H1 (cell line): ENCODE measurements at regions not wholly inside any gene's neighbourhood (a gene's known extent, or its start where the extent isn't known, plus 50 kb on each side); places are given as distances from the start of the nearest gene placed in this dataset.

ENCODE experiments used
- CTCF ChIA-PET: fragments of 300-600 bp; sonication (Branson Sonifier 250); formaldehyde crosslinking; loops from one replicate; lab custom pipeline; 2021; ENCODE audit not compliant: partially characterized antibody; lab: Charles Lee
- POLR2A ChIA-PET: fragments of 300-600 bp; sonication (Branson Sonifier 250); formaldehyde crosslinking; loops from one replicate; lab custom pipeline; 2021; ENCODE audit warnings: inconsistent platforms; ENCODE audit not compliant: partially characterized antibody; lab: Charles Lee
- DNase-seq, 2 experiments: peaks; one replicate each; pipeline versions ENCODE4 v3.0.0 to v3.0.0-alpha.2; 2010 to 2022; ENCODE audit warnings: low spot score in 2 of 2, low read depth in 1 of 2, mixed read lengths in 1 of 2
- FAIRE-seq: peaks from 2 replicates; lab custom pipeline; 2011; peaks lifted over from hg19 to GRCh38; lab: Jason Lieb, UNC
- H2AFZ ChIP-seq: 2 replicates; pipeline ENCODE4 v1.8.1; 2012; ENCODE audit warnings: low read length, inconsistent platforms
- H2AK5ac ChIP-seq: 2 replicates; pipeline ENCODE4 v1.6.1; 2013; ENCODE audit warnings: low read depth, low read length
- H2BK120ac ChIP-seq: replicated peaks from 2 replicates; pipeline ENCODE3; 2013; ENCODE audit warnings: low read depth, low read length, inconsistent platforms
- H2BK12ac ChIP-seq: 2 replicates; pipeline ENCODE4 v1.6.1; 2013; ENCODE audit warnings: low read depth, low read length
- H2BK15ac ChIP-seq: 2 replicates; pipeline ENCODE4 v1.6.1; 2013; ENCODE audit warnings: low read length
- H2BK20ac ChIP-seq: 2 replicates; pipeline ENCODE4 v1.6.1; 2013; ENCODE audit warnings: low read length
- H2BK5ac ChIP-seq: 2 replicates; pipeline ENCODE4 v1.6.1; 2013; ENCODE audit warnings: low read depth, low read length
- H3K14ac ChIP-seq: 2 replicates; pipeline ENCODE4 v1.6.1; 2013; ENCODE audit warnings: inconsistent platforms; ENCODE audit not compliant: insufficient read length
- H3K18ac ChIP-seq: 2 replicates; pipeline ENCODE4 v1.6.1; 2013; ENCODE audit warnings: low read length; ENCODE audit errors: extremely low read depth
- H3K23ac ChIP-seq: 2 replicates; pipeline ENCODE4 v1.6.1; 2013; ENCODE audit warnings: inconsistent platforms; ENCODE audit not compliant: insufficient read length
- H3K23me2 ChIP-seq: 2 replicates; pipeline ENCODE4 v1.6.1; 2013; ENCODE audit warnings: low read depth, low read length
- H3K27ac ChIP-seq: 2 replicates; pipeline ENCODE4 v1.6.1; 2011; ENCODE audit warnings: low read depth, low read length, inconsistent platforms
- H3K27me3 ChIP-seq, 4 experiments: replicated peaks in 1 of 4; 1 replicate in 1 of 4; 2 replicates in 3 of 4; pipeline versions ENCODE4 v1.6.1 to v1.8.1; 2011 to 2013; ENCODE audit warnings: low read length in 3 of 4, mild to moderate bottlenecking in 3 of 4, inconsistent platforms in 2 of 4, mixed read lengths in 2 of 4, moderate library complexity in 1 of 4; ENCODE audit not compliant: control insufficient read depth in 3 of 4, insufficient read depth in 3 of 4; ENCODE audit errors: extremely low read depth in 1 of 4
- H3K36me3 ChIP-seq, 4 experiments: 2 replicates each; pipeline versions ENCODE4 v1.6.1 to v1.8.1; 2011 to 2013; ENCODE audit warnings: mild to moderate bottlenecking in 4 of 4, low read length in 3 of 4, moderate library complexity in 2 of 4, control low read depth in 1 of 4, inconsistent platforms in 1 of 4; ENCODE audit not compliant: insufficient read depth in 4 of 4, control insufficient read depth in 2 of 4
- H3K4ac ChIP-seq: replicated peaks from 2 replicates; pipeline ENCODE3; 2013; ENCODE audit warnings: low read length, low read depth, mixed read lengths, inconsistent platforms; ENCODE audit not compliant: insufficient read length
- H3K4me1 ChIP-seq, 4 experiments: replicated peaks in 1 of 4; 1 replicate in 1 of 4; 2 replicates in 3 of 4; pipeline versions ENCODE4 v1.6.1 to v1.8.1; 2011 to 2013; ENCODE audit warnings: low read length in 3 of 4, inconsistent platforms in 2 of 4, mixed read lengths in 1 of 4; ENCODE audit not compliant: insufficient read depth in 4 of 4, control insufficient read depth in 3 of 4
- H3K4me2 ChIP-seq, 2 experiments: 2 replicates each; pipeline versions ENCODE4 v1.6.1 to v1.8.1; 2011 to 2013; ENCODE audit warnings: low read depth in 2 of 2, low read length in 2 of 2, control low read depth in 1 of 2, inconsistent platforms in 1 of 2, mild to moderate bottlenecking in 1 of 2; ENCODE audit not compliant: insufficient read depth in 1 of 2
- H3K4me3 ChIP-seq, 4 experiments: fragments of 200-600, 300-600 bp in 1 of 4; sonication (generic), shearing (Covaris generic), sonication (Bioruptor Twin) in 1 of 4; 2 replicates each; pipeline versions ENCODE4 v1.5.1 to v1.8.1; 2011 to 2016; ENCODE audit warnings: low read length in 4 of 4, low read depth in 3 of 4, control low read depth in 2 of 4, inconsistent platforms in 2 of 4, mild to moderate bottlenecking in 2 of 4, mixed read lengths in 1 of 4, moderate library complexity in 1 of 4; ENCODE audit not compliant: insufficient read depth in 2 of 4; ENCODE audit errors: extremely low read depth in 1 of 4
- H3K56ac ChIP-seq: replicated peaks from 2 replicates; pipeline ENCODE3; 2013; ENCODE audit warnings: low read depth, mild to moderate bottlenecking, mixed read lengths, low read length, inconsistent platforms; ENCODE audit not compliant: insufficient read length
- H3K79me1 ChIP-seq: 2 replicates; pipeline ENCODE4 v1.6.1; 2013; ENCODE audit warnings: low read depth, low read length, control low read depth
- H3K79me2 ChIP-seq, 2 experiments: 2 replicates each; pipeline versions ENCODE4 v1.6.1 to v1.8.1; 2012 to 2013; ENCODE audit warnings: low read length in 2 of 2, mild to moderate bottlenecking in 2 of 2, inconsistent platforms in 1 of 2; ENCODE audit not compliant: insufficient read depth in 2 of 2, control insufficient read depth in 1 of 2
- H3K9ac ChIP-seq, 4 experiments: replicated peaks in 1 of 4; 1 replicate in 1 of 4; 2 replicates in 3 of 4; pipeline versions ENCODE4 v1.6.1 to v1.8.1; 2011 to 2013; ENCODE audit warnings: low read depth in 3 of 4, low read length in 3 of 4, control low read depth in 2 of 4, mild to moderate bottlenecking in 2 of 4, moderate library complexity in 2 of 4, inconsistent platforms in 1 of 4; ENCODE audit errors: extremely low read depth in 1 of 4
- H3K9me3 ChIP-seq, 2 experiments: 2 replicates each; pipeline versions ENCODE4 v1.6.1 to v1.8.1; 2012 to 2013; ENCODE audit warnings: mild to moderate bottlenecking in 2 of 2, moderate library complexity in 2 of 2, control low read depth in 1 of 2, inconsistent platforms in 1 of 2, low read depth in 1 of 2, low read length in 1 of 2, mixed read lengths in 1 of 2; ENCODE audit not compliant: insufficient read depth in 2 of 2
- H4K20me1 ChIP-seq, 2 experiments: replicated peaks in 1 of 2; 2 replicates each; pipeline versions ENCODE3 to v1.8.1; 2011 to 2013; ENCODE audit warnings: inconsistent platforms in 2 of 2, low read length in 2 of 2, mild to moderate bottlenecking in 1 of 2; ENCODE audit not compliant: insufficient read depth in 2 of 2, control insufficient read depth in 1 of 2
- H4K5ac ChIP-seq: 2 replicates; pipeline ENCODE4 v1.6.1; 2013; ENCODE audit warnings: low read length, low read depth, mixed read lengths, inconsistent platforms; ENCODE audit not compliant: insufficient read length
- H4K8ac ChIP-seq: 2 replicates; pipeline ENCODE4 v1.8.0; 2013; ENCODE audit warnings: mild to moderate bottlenecking, moderate library complexity, low read length, inconsistent platforms; ENCODE audit not compliant: insufficient read depth; ENCODE audit errors: extremely low read depth
- H4K91ac ChIP-seq: replicated peaks from 2 replicates; pipeline ENCODE3; 2013; ENCODE audit warnings: low read length, mixed read lengths, inconsistent platforms; ENCODE audit not compliant: insufficient read length
- FOSL1 ChIP-seq: IDR thresholded peaks from 2 replicates; pipeline ENCODE4 v1.6.1; 2011; ENCODE audit warnings: mild to moderate bottlenecking, low read depth, low read length, moderate library complexity; ENCODE audit not compliant: insufficient read depth
- SIN3A ChIP-seq, 2 experiments: IDR thresholded peaks in 1 of 2; conservative IDR thresholded peaks in 1 of 2; 2 replicates each; pipeline ENCODE4 v1.6.1; 2011 to 2012; ENCODE audit warnings: low read length in 2 of 2, improper control_type of control experiment in 1 of 2, low read depth in 1 of 2, mild to moderate bottlenecking in 1 of 2
- USF2 ChIP-seq: IDR thresholded peaks from 2 replicates; pipeline ENCODE4 v1.6.1; 2011; ENCODE audit warnings: low read length, improper control_type of control experiment
- WGBS, 2 experiments: shearing (Covaris generic) in 1 of 2; methylation state at CpG; one replicate each; pipeline versions ENCODE4 v1.1.6 to v1.1.7; 2013 to 2015; ENCODE audit warnings: low lambda C conversion rate in 2 of 2, mixed read lengths in 2 of 2, inconsistent platforms in 1 of 2, low coverage in 1 of 2, missing lambda C conversion rate in 1 of 2; ENCODE audit not compliant: insufficient replicate concordance in 2 of 2, insufficient coverage in 1 of 2, insufficient read length in 1 of 2; ENCODE audit errors: extremely low coverage in 1 of 2, missing lambda C conversion rate in 1 of 2; 5-methylcytosine and 5-hydroxymethylcytosine counted together

- H2BK15ac ChIP-seq = no peak overlapping the region
- FAIRE-seq = no peak
- no peak for TF ChIP-seq FOSL1
- no peak for TF ChIP-seq USF2
- TF ChIP-seq SIN3A (conservative IDR thresholded peaks at IDR 0.05 in 1 of 2, IDR thresholded peaks at IDR 0.05 in 1 of 2; ENCODE audit: low read depth in 1 of 2, low read length in 2 of 2) = no peak
These were observed 340.3 kb downstream of the SEC16B start for GRCh38 chr1:177629526-177629925.

More at GRCh38 chr1:177629526-177629925, 340.3 kb downstream of the SEC16B start:
- no peak overlapping the region for H4K8ac ChIP-seq
- H3K18ac ChIP-seq = no peak overlapping the region
- H3K4me3 ChIP-seq = no peak overlapping the region
- no peak overlapping the region for H2AFZ ChIP-seq
- ChIA-PET CTCF (interaction anchor here (0.7 kb wide), 1 partner anchor 257 kb away, joined by 3 read pairs; no protein-coding TSS in a partner anchor), POLR2A (no interaction called here)
- H3K27me3 ChIP-seq = no peaks in the 10 kb centered on the region
- H3K9ac ChIP-seq = no peak overlapping the region
- no peak overlapping the region for H3K27ac ChIP-seq
- H2BK20ac ChIP-seq = no peak overlapping the region
- no peaks in the 10 kb centered on the region for H3K36me3 ChIP-seq
- no peaks in the 10 kb centered on the region for H3K79me2 ChIP-seq
- H3K4me1 ChIP-seq = no peaks in the 10 kb centered on the region
- H2AK5ac ChIP-seq = no peak overlapping the region
- H2BK120ac ChIP-seq = no peak overlapping the region
- DNase-seq = no peak
- no peak overlapping the region for H2BK5ac ChIP-seq
- WGBS, 2 experiments = 95% methylated on average over 1 of the region's 1 CpG; no CpG with 5 or more reads in 1 of the 2 experiments
- no peaks in the 10 kb centered on the region for H3K23me2 ChIP-seq
- H3K9me3 ChIP-seq = no peaks in the 10 kb centered on the region
- no peak overlapping the region for H2BK12ac ChIP-seq
- H4K5ac ChIP-seq = no peak overlapping the region
- no peak overlapping the region for H4K91ac ChIP-seq
- H3K4ac ChIP-seq = no peak overlapping the region
- no peaks in the 10 kb centered on the region for H4K20me1 ChIP-seq
- H3K23ac ChIP-seq = no peak overlapping the region
- no peak overlapping the region for H3K4me2 ChIP-seq
- H3K79me1 ChIP-seq = no peaks in the 10 kb centered on the region
- H3K56ac ChIP-seq = no peak overlapping the region
- no peak overlapping the region for H3K14ac ChIP-seq
